Calu3 (cell line): ENCODE measurements at regions not wholly inside any gene's neighbourhood (a gene's known extent, or its start where the extent isn't known, plus 50 kb on each side); places are given as distances from the start of the nearest gene placed in this dataset.

Experiments used
- BruUV-seq: library from RNA; stranded (reverse); fragments of 400-500 nt; replicated peaks from 2 replicates; lab custom pipeline; 2021; lab: Mats Ljungman, UMichigan
- CTCF ChIA-PET: fragments of 300-600 bp; sonication (Branson Sonifier 250); formaldehyde crosslinking; loops from one replicate; lab custom pipeline; 2022; ENCODE audit warnings: antibody characterized with exemption; lab: Charles Lee
- DNase-seq: peaks from one replicate; pipeline ENCODE4 v3.0.0; 2022
- H3K27ac Mint-ChIP-seq: one replicate; pipeline ENCODE4 v1.8.0; 2022; ENCODE audit warnings: mixed read lengths; ENCODE audit not compliant: unreplicated experiment
- H3K27me3 Mint-ChIP-seq: one replicate; pipeline ENCODE4 v1.8.0; 2022; ENCODE audit warnings: mixed read lengths; ENCODE audit not compliant: unreplicated experiment
- H3K36me3 Mint-ChIP-seq: one replicate; pipeline ENCODE4 v1.8.0; 2022; ENCODE audit warnings: mild to moderate bottlenecking, moderate library complexity, mixed read lengths; ENCODE audit not compliant: insufficient read depth, unreplicated experiment
- H3K4me1 Mint-ChIP-seq: one replicate; pipeline ENCODE4 v1.8.0; 2022; ENCODE audit warnings: mild to moderate bottlenecking, low read depth, mixed read lengths; ENCODE audit not compliant: unreplicated experiment
- H3K4me3 Mint-ChIP-seq: one replicate; pipeline ENCODE4 v1.8.0; 2022; ENCODE audit warnings: mild to moderate bottlenecking, low read depth, moderate library complexity, mixed read lengths; ENCODE audit not compliant: unreplicated experiment
- H3K9me3 Mint-ChIP-seq: one replicate; pipeline ENCODE4 v1.8.0; 2022; ENCODE audit warnings: low read depth, mixed read lengths; ENCODE audit not compliant: unreplicated experiment
- intact Hi-C: fragments of 100-400 bp; cut with micrococcal nuclease; formaldehyde crosslinking; loops from one replicate; pipeline ENCODE4 v1.10.0; 2022; ENCODE audit not compliant: unreplicated experiment
- TF ChIP-seq, protein P1 (sequence below): fragments of 200-600 bp; IDR thresholded peaks from one replicate; pipeline ENCODE4 v1.8.0; 2022; ENCODE audit warnings: antibody characterized with exemption; ENCODE audit not compliant: unreplicated experiment

DNA sequence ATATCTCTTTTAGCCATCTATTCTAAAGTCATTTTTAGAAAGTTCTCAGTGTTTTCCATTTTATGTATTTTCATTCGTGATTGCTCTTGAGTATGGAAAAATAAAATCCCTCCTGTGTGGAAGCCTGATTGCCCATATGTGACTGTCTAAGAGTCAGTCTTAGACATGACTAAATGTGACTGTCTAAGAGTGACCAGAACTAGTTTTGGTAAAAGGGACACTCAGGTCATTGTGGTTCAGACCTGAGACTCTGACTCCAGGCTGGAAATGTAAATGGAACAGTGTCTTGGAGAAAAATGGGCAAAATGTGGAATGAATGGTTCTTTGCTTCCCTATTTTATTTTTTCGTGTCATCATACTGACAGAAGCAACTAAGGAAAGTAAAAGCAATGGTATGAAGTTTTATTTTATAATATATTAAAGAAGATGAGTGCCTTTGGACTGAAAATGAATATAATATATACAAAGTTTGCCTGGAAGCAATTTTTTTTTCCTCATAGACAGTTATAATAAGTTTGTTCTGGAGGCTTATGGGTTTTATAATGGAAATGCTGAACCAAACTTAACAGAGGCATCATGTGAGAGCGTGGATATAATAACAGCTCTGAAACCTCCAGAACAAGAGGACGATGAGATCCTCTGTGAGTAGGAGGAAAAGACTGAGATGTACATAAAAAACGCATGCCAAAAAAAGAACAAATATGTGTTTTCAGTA lies 264.4 kb downstream of the ZPLD1 start:
- Mint-ChIP-seq H3K4me3 (no peak overlapping the region), H3K27ac (no peak overlapping the region), H3K36me3 (no peaks in the 10 kb centered on the region), H3K9me3 (peaks cover 2% of the 10 kb centered on the region), H3K27me3 (no peaks in the 10 kb centered on the region), H3K4me1 (no peaks in the 10 kb centered on the region)
- CTCF ChIA-PET, result no interaction called here
- intact Hi-C loops, result loop anchor here (10.0 kb wide), 1 partner anchor 64 kb away; no protein-coding TSS in a partner anchor
- no TSS peak for BruUV-seq
- no peak for DNase-seq
- TF ChIP-seq, protein P1, sequence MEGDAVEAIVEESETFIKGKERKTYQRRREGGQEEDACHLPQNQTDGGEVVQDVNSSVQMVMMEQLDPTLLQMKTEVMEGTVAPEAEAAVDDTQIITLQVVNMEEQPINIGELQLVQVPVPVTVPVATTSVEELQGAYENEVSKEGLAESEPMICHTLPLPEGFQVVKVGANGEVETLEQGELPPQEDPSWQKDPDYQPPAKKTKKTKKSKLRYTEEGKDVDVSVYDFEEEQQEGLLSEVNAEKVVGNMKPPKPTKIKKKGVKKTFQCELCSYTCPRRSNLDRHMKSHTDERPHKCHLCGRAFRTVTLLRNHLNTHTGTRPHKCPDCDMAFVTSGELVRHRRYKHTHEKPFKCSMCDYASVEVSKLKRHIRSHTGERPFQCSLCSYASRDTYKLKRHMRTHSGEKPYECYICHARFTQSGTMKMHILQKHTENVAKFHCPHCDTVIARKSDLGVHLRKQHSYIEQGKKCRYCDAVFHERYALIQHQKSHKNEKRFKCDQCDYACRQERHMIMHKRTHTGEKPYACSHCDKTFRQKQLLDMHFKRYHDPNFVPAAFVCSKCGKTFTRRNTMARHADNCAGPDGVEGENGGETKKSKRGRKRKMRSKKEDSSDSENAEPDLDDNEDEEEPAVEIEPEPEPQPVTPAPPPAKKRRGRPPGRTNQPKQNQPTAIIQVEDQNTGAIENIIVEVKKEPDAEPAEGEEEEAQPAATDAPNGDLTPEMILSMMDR, result no peak

DNA sequence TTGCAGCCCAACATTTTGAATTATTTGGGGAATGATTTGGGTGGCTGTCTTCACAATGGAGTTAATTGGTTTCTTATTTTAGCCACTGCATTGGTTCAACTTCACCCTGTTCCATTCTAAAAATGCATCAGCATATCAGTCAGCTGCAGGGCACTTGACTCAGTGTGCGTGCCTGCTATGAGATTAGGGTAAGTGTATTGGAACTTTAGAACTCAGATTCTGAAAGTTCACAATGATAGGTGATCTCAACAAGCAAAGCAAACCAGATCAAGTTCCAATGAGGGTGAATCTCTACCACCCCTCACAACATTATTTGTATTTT lies 265.0 kb downstream of the ZPLD1 start:
- CTCF ChIA-PET, result no interaction called here
- Mint-ChIP-seq H3K9me3 (no peaks in the 10 kb centered on the region), H3K4me1 (no peaks in the 10 kb centered on the region), H3K4me3 (no peak overlapping the region), H3K27ac (no peak overlapping the region), H3K27me3 (no peaks in the 10 kb centered on the region), H3K36me3 (no peaks in the 10 kb centered on the region)
- BruUV-seq, result no TSS peak
- no peak for DNase-seq
- intact Hi-C loops, result loop anchor here (10.0 kb wide), 1 partner anchor 65 kb away; no protein-coding TSS in a partner anchor
- TF ChIP-seq, protein P1, result no peak

- no peak for DNase-seq
- CTCF ChIA-PET, result interaction anchor here (0.6 kb wide), 1 partner anchor 281 kb away, joined by 3 read pairs; no protein-coding TSS in a partner anchor
- no peak overlapping the region for H3K27ac Mint-ChIP-seq
- H3K4me3 Mint-ChIP-seq, result no peak overlapping the region
- H3K36me3 Mint-ChIP-seq, result no peaks in the 10 kb centered on the region
- no peaks in the 10 kb centered on the region for H3K27me3 Mint-ChIP-seq
- peaks cover 11% of the 10 kb centered on the region for H3K4me1 Mint-ChIP-seq
- intact Hi-C loops, result no loop called here
- TF ChIP-seq, protein P1, result no peak
- BruUV-seq, result no TSS peak
- no peaks in the 10 kb centered on the region for H3K9me3 Mint-ChIP-seq
Measured at GRCh38 chr3:102712896-102713295, 278.1 kb downstream of the ZPLD1 start.

DNA sequence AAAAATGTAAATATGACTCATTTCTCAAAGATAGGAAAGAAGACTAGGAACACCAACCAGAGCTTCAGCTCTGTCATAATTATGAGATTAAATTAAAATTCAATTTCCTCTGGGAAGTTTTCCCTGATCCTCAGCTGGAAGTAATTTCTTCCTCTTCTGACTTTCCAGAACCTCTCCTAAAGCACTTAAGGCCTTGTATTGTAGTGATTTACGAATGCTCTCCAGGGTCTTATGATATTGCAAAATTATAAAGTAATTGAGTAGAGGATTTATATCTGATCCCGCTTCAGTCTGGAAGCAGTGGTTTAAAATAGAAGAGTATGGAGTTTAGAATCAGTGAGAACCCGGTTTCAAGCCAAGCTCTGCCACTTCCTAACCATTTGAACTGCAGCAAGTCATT lies 279.8 kb downstream of the ZPLD1 start:
- H3K4me3 Mint-ChIP-seq, result no peak overlapping the region
- H3K36me3 Mint-ChIP-seq, result no peaks in the 10 kb centered on the region
- BruUV-seq, result no TSS peak
- no peaks in the 10 kb centered on the region for H3K27me3 Mint-ChIP-seq
- peaks cover 11% of the 10 kb centered on the region for H3K4me1 Mint-ChIP-seq
- intact Hi-C loops, result no loop called here
- no peak for DNase-seq
- no peaks in the 10 kb centered on the region for H3K9me3 Mint-ChIP-seq
- H3K27ac Mint-ChIP-seq, result peak overlapping the region; percentile 36
- TF ChIP-seq, protein P1, result no peak
- CTCF ChIA-PET, result no interaction called here
